Ishikawa (cell line): ENCODE measurements at regions not wholly inside any gene's neighbourhood (a gene's known extent, or its start where the extent isn't known, plus 50 kb on each side); places are given as distances from the start of the nearest gene placed in this dataset.

Experiments
- EGR1 ChIP-seq: IDR thresholded peaks from 2 replicates; pipeline ENCODE4 v1.6.1; 2012
- RAD21 ChIP-seq: IDR thresholded peaks from 2 replicates; pipeline ENCODE4 v1.6.1; 2012; ENCODE audit warnings: low read depth
- TF ChIP-seq, protein P1 (sequence below): IDR thresholded peaks from 2 replicates; pipeline ENCODE4 v1.6.1; 2012; ENCODE audit warnings: low read depth, mild to moderate bottlenecking

DNA sequence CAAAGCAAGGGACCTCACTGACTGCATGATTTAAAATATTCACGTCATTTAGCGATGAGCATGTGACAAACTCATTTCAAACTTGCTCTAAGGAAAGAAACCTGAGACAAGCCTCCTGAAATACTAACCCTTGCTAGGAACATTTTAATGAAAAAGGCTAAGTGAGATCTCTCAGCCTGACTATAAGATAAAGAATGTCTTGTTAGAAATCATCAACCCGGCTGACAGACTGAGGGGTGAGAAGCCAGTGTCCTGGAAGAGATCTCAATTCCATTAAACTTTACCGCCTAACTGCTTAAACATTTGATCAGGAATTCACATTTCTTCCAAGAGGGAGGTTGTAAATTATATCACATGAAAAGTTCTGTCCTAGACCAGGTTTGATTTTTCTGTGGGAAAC lies 274.8 kb upstream of the EXOC2 start:
- TF ChIP-seq EGR1 (no peak), RAD21 (no peak)
- TF ChIP-seq, protein P1, sequence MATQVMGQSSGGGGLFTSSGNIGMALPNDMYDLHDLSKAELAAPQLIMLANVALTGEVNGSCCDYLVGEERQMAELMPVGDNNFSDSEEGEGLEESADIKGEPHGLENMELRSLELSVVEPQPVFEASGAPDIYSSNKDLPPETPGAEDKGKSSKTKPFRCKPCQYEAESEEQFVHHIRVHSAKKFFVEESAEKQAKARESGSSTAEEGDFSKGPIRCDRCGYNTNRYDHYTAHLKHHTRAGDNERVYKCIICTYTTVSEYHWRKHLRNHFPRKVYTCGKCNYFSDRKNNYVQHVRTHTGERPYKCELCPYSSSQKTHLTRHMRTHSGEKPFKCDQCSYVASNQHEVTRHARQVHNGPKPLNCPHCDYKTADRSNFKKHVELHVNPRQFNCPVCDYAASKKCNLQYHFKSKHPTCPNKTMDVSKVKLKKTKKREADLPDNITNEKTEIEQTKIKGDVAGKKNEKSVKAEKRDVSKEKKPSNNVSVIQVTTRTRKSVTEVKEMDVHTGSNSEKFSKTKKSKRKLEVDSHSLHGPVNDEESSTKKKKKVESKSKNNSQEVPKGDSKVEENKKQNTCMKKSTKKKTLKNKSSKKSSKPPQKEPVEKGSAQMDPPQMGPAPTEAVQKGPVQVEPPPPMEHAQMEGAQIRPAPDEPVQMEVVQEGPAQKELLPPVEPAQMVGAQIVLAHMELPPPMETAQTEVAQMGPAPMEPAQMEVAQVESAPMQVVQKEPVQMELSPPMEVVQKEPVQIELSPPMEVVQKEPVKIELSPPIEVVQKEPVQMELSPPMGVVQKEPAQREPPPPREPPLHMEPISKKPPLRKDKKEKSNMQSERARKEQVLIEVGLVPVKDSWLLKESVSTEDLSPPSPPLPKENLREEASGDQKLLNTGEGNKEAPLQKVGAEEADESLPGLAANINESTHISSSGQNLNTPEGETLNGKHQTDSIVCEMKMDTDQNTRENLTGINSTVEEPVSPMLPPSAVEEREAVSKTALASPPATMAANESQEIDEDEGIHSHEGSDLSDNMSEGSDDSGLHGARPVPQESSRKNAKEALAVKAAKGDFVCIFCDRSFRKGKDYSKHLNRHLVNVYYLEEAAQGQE, result no peak
